ENCODE measurements at regions not wholly inside any gene's neighbourhood (a gene's known extent, or its start where the extent isn't known, plus 50 kb on each side); places are given as distances from the start of the nearest gene placed in this dataset.
"Not testable (repeated sequence)": the region's sequence is repeated elsewhere in the genome, so short reads cannot be mapped to it uniquely, and the experiment has no call there.

DNA sequence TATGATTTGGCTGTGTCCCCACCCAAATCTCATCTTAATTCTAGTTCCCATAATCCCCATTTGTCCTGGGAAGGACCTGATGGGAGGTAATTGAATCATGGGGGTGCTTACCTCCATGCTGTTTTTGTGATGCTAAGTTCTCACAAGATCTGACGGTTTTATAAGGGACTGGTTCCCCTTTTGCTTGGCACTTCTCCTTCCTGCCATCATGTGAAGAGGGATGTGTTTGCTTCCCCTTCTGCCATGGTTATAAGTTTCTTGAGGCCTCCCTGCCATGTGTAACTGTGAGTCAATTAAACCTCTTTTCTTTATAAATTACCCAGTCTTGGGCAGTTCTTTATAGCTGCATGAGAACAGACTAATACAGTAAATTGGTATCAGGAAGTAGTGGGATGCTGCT is 114.1 kb downstream of the ZNF648 start:
- Histone ChIP-seq H3K4me1 (ENCODE audit: insufficient read depth, low read length) (no peaks in the 10 kb centered on the region), H3K36me3 (ENCODE audit: insufficient read depth, low read depth, low read length) (no peaks in the 10 kb centered on the region), H3K9me3 (ENCODE audit: insufficient read depth, low read depth, low read length) (no peaks in the 10 kb centered on the region; the same call in 1 of the 2 replicates), H3K27ac (ENCODE audit: low read length) (no peak overlapping the region), H3K9ac (ENCODE audit: low read depth, low read length) (no peak overlapping the region), H3K4me3 (ENCODE audit: low read length) (no peak overlapping the region), H3K27me3 (ENCODE audit: insufficient read depth, low read length) (no peaks in the 10 kb centered on the region)

DNA sequence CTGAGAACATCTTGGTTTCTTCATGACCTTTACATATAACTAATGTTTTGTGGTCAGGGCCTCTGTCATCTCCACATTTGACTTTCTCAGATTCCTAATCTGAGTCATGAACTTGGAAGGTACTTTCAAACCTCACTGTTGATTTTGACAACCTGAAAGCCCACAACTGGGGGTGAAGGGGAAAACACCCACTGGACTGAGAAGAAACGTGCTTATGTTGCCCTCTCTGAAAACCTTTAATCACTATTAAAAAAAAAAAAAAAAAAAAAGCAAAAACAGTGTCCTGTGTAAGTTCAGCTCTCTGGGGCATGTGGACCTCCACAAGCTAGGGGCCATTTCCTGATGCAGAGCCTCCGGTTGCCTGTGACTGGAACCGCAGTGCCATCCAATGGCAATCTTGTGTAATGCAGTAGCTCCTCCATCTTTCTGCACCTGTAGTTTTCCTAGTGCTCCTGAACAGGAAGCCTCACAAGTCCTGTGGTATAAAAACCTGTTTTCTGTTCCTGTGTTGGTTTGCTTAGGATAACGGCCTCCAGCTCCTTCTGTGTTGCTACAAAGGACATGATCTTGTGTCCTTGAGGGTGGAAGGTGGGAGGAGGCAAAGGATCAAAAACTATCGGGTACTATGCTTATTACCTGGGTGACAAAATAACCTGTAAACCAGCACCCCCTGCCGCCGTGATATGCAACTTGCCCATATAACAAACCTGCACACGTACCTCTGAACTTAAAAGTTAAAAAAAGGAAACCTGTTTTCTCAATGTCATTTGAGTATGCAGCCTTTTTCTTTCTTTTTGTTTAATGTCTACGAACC is 124.5 kb downstream of the ZNF648 start:
- Histone ChIP-seq H3K9ac (ENCODE audit: low read depth, low read length) (no peak overlapping the region), H3K36me3 (ENCODE audit: insufficient read depth, low read depth, low read length) (no peaks in the 10 kb centered on the region), H3K9me3 (ENCODE audit: insufficient read depth, low read depth, low read length) (no peaks in the 10 kb centered on the region), H3K27me3 (ENCODE audit: insufficient read depth, low read length) (no peaks in the 10 kb centered on the region), H3K27ac (ENCODE audit: low read length) (no peak overlapping the region), H3K4me1 (ENCODE audit: insufficient read depth, low read length) (no peaks in the 10 kb centered on the region), H3K4me3 (ENCODE audit: low read length) (no peak overlapping the region)

GRCh38 chr1:181936269-181936668 is 125.2 kb downstream of the ZNF648 start:
- Histone ChIP-seq H3K4me1 (ENCODE audit: insufficient read depth, low read length) (no peaks in the 10 kb centered on the region), H3K9me3 (ENCODE audit: insufficient read depth, low read depth, low read length) (no peaks in the 10 kb centered on the region), H3K27ac (ENCODE audit: low read length) (no peak overlapping the region), H3K9ac (ENCODE audit: low read depth, low read length) (no peak overlapping the region), H3K27me3 (ENCODE audit: insufficient read depth, low read length) (no peaks in the 10 kb centered on the region), H3K36me3 (ENCODE audit: insufficient read depth, low read depth, low read length) (no peaks in the 10 kb centered on the region), H3K4me3 (ENCODE audit: low read length) (no peak overlapping the region)

DNA sequence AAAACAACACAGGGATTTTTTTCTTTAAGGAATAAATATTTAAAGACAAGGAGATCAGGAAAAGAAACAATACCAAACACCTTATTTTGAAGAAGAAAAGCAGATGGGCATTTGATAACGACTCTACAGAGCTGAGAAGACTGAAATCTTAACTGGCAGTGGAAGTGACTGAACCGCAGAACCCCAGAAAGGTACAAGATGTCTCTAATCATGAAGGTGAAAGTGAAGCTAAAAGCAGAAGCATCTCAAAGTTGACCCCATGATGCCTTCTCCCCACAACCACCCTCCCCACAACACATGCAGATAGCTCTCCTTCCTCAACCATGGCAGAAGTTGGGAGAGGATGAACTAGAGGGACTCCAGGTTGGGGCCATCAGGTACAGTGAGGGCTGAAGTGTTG is 129.6 kb downstream of the ZNF648 start:
- H3K36me3 ChIP-seq (ENCODE audit: insufficient read depth, low read depth, low read length): no peaks in the 10 kb centered on the region
- no peak overlapping the region for H3K9ac ChIP-seq (ENCODE audit: low read depth, low read length)
- H3K27ac ChIP-seq (ENCODE audit: low read length): no peak overlapping the region
- no peak overlapping the region for H3K4me3 ChIP-seq (ENCODE audit: low read length)
- no peaks in the 10 kb centered on the region for H3K27me3 ChIP-seq (ENCODE audit: insufficient read depth, low read length)
- H3K4me1 ChIP-seq (ENCODE audit: insufficient read depth, low read length): no peaks in the 10 kb centered on the region
- H3K9me3 ChIP-seq (ENCODE audit: insufficient read depth, low read depth, low read length): no peaks in the 10 kb centered on the region

GRCh38 chr1:181930187-181930586 is 131.3 kb downstream of the ZNF648 start:
- H3K9ac ChIP-seq (ENCODE audit: low read depth, low read length): no peak overlapping the region
- no peaks in the 10 kb centered on the region for H3K36me3 ChIP-seq (ENCODE audit: insufficient read depth, low read depth, low read length)
- H3K27ac ChIP-seq (ENCODE audit: low read length): no peak overlapping the region
- H3K4me1 ChIP-seq (ENCODE audit: insufficient read depth, low read length): no peaks in the 10 kb centered on the region
- H3K27me3 ChIP-seq (ENCODE audit: insufficient read depth, low read length): no peaks in the 10 kb centered on the region
- no peak overlapping the region for H3K4me3 ChIP-seq (ENCODE audit: low read length)
- no peaks in the 10 kb centered on the region for H3K9me3 ChIP-seq (ENCODE audit: insufficient read depth, low read depth, low read length)

DNA sequence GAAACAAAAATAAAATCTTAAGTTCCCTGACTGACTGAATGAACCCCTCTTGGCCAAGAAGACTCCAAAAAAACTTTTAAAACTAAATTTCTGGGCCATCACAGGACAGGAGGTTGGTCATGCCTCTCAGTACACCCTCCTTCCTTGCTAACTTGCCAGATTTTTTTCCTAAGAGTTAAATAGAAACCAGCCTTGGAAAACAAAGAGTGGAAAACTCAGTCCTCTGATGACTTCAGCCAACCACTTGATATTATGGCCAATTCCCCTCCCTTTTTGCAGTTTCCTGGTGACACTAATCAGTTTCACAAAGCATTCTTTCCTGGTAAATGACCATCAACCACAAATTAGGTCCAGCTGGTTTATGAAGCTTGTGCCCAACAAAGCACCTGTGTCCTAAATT is 134.8 kb downstream of the ZNF648 start:
- Histone ChIP-seq H3K9me3 (ENCODE audit: insufficient read depth, low read depth, low read length) (no peaks in the 10 kb centered on the region), H3K4me3 (ENCODE audit: low read length) (no peak overlapping the region), H3K36me3 (ENCODE audit: insufficient read depth, low read depth, low read length) (no peaks in the 10 kb centered on the region), H3K27ac (ENCODE audit: low read length) (no peak overlapping the region), H3K9ac (ENCODE audit: low read depth, low read length) (no peak overlapping the region), H3K27me3 (ENCODE audit: insufficient read depth, low read length) (no peaks in the 10 kb centered on the region), H3K4me1 (ENCODE audit: insufficient read depth, low read length) (no peaks in the 10 kb centered on the region)

DNA sequence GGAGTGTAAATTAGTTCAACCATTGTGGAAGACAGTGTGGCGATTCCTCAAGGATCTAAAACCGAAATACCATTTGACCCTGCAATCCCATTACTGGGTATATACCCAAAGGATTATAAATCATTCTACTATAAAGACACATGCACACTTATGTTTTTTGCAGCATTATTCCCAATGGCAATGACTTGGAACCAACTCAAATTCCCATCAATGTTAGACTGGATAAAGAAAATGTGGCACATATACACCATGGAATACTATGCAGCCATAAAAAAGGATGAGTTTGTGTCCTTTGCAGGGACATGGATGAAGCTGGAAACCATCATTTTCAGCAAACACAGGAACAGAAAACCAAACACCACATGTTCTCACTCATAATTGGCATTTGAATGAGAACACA is 137.5 kb downstream of the ZNF648 start:
- H3K27ac ChIP-seq (ENCODE audit: low read length); H3K36me3 ChIP-seq (ENCODE audit: insufficient read depth, low read depth, low read length); H3K4me3 ChIP-seq (ENCODE audit: low read length); H3K9me3 ChIP-seq (ENCODE audit: insufficient read depth, low read depth, low read length); H3K4me1 ChIP-seq (ENCODE audit: insufficient read depth, low read length); H3K27me3 ChIP-seq (ENCODE audit: insufficient read depth, low read length); H3K9ac ChIP-seq (ENCODE audit: low read depth, low read length): not testable (repeated sequence)

DNA sequence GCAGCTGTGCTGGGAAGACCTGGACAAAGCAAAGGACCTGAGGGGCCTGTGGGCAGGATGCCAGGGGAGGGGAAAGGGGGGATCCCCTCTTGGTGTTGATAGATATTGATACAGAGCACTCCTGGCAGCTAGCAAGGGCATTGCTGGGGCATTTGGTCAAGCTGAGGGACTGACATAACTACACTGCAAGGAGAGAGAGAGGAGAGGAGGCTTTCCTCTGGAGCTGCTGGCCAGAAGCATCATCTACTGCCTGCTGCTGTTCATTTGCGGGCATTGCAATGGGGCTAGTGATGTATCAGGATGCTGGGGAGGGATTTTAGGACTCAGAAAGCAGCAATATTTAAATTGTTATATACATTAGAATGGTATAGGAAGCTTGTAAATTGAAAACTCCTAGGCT is 142.0 kb downstream of the ZNF648 start:
- Histone ChIP-seq H3K36me3 (ENCODE audit: insufficient read depth, low read depth, low read length) (no peaks in the 10 kb centered on the region), H3K4me1 (ENCODE audit: insufficient read depth, low read length) (no peaks in the 10 kb centered on the region), H3K27me3 (ENCODE audit: insufficient read depth, low read length) (no peaks in the 10 kb centered on the region), H3K4me3 (ENCODE audit: low read length) (no peak overlapping the region), H3K9ac (ENCODE audit: low read depth, low read length) (no peak overlapping the region), H3K27ac (ENCODE audit: low read length) (no peak overlapping the region), H3K9me3 (ENCODE audit: insufficient read depth, low read depth, low read length) (no peaks in the 10 kb centered on the region; the same call in 1 of the 2 replicates)

DNA sequence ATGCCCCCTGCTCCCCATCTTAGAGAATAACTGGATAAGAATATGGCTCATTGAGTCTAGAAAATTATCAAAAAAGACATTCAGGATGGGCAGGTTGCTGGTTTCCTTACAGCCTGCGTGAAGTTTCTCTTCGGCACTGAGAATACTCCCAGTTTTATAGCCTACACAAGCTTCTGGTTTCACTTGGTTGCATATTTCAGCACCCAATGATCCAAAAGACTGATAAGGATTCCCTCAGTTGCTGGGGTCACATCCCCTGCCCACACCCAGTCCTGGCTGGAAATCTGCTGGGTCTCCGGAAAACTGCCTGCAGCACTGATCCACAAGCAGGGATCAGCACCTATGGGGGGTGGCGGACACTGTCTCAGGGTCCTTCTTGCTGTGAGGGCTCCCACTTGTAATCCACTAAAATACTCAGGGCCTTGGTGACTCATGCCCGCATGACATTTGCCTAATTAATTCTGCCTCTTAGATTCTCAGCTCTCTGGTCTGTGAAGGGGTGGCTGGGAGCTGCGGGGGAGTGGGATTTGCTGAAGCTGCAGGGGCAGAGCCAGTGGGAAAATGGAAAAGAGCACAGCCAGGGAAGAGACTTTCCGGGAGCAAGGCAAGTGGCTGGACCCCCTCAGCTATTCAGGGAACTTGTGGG is 142.5 kb downstream of the ZNF648 start:
- Histone ChIP-seq H3K4me1 (ENCODE audit: insufficient read depth, low read length) (no peaks in the 10 kb centered on the region), H3K9ac (ENCODE audit: low read depth, low read length) (no peak overlapping the region), H3K36me3 (ENCODE audit: insufficient read depth, low read depth, low read length) (no peaks in the 10 kb centered on the region), H3K27me3 (ENCODE audit: insufficient read depth, low read length) (no peaks in the 10 kb centered on the region), H3K4me3 (ENCODE audit: low read length) (no peak overlapping the region), H3K27ac (ENCODE audit: low read length) (no peak overlapping the region), H3K9me3 (ENCODE audit: insufficient read depth, low read depth, low read length) (no peaks in the 10 kb centered on the region; the same call in 1 of the 2 replicates)

DNA sequence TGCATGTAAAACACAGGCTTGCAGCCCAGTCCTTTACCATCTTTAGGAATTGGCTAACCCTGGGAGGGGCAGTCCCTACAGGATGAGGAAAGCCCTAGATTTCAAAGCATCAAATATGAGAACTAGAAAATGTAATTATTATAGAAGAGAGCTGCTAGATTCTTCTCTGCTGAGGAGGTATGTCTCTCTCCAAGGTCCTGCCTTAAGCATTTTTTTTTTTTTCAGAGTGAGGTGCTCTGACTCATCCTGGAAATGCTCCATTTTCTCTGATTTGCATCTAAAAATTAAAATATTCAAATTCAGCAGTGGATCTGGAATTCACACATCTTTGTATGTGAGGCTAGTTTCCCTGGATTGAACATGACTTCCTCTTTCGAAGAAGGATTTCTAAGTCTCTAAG is 149.8 kb downstream of the ZNF648 start:
- Histone ChIP-seq H3K27ac (ENCODE audit: low read length) (no peak overlapping the region), H3K4me1 (ENCODE audit: insufficient read depth, low read length) (no peaks in the 10 kb centered on the region), H3K4me3 (ENCODE audit: low read length) (no peak overlapping the region), H3K9ac (ENCODE audit: low read depth, low read length) (no peak overlapping the region), H3K9me3 (ENCODE audit: insufficient read depth, low read depth, low read length) (no peaks in the 10 kb centered on the region), H3K27me3 (ENCODE audit: insufficient read depth, low read length) (no peaks in the 10 kb centered on the region), H3K36me3 (ENCODE audit: insufficient read depth, low read depth, low read length) (no peaks in the 10 kb centered on the region)

DNA sequence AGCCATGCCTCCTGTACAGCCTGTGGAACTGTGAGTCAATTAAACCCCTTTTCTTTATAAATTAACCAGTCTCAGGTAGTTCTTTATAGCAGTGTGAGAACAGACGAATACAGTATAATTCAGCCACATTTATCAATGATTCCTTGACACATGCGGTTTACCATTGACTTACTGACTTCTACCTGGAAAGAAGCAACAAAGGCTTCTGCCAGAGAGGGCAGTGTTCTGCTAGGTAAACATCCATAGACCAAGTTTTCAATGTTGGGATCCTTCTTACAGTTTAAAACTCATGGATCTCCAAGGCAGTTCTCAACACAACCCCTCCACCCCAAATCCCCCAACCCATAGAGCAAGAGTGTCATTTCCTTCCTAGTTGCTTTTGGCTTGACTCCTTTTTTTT is 150.6 kb downstream of the ZNF648 start:
- Histone ChIP-seq H3K4me3 (ENCODE audit: low read length) (no peak overlapping the region), H3K27ac (ENCODE audit: low read length) (no peak overlapping the region), H3K4me1 (ENCODE audit: insufficient read depth, low read length) (no peaks in the 10 kb centered on the region), H3K36me3 (ENCODE audit: insufficient read depth, low read depth, low read length) (no peaks in the 10 kb centered on the region), H3K27me3 (ENCODE audit: insufficient read depth, low read length) (no peaks in the 10 kb centered on the region), H3K9ac (ENCODE audit: low read depth, low read length) (no peak overlapping the region), H3K9me3 (ENCODE audit: insufficient read depth, low read depth, low read length) (no peaks in the 10 kb centered on the region)

DNA sequence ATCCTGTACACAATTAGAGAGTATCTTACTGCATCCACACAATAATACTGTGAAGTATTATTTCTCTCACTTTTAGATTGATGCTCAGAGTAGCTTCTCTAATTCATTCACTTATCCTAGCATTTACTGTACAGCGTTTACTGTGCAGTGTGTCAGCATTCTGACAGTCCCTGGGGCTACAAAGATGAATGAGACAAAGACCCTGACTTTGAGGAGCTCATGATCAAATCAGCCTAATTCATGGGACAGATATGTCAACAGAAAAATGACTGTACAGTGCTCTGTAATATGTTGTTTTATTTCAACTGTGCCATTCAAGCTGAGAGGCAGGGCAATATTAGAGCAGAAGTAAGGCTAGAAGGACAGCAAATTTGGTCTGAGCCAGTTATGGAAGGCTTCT is 152.5 kb downstream of the ZNF648 start:
- Histone ChIP-seq H3K4me1 (ENCODE audit: insufficient read depth, low read length) (no peaks in the 10 kb centered on the region), H3K36me3 (ENCODE audit: insufficient read depth, low read depth, low read length) (no peaks in the 10 kb centered on the region), H3K4me3 (ENCODE audit: low read length) (no peak overlapping the region), H3K9me3 (ENCODE audit: insufficient read depth, low read depth, low read length) (no peaks in the 10 kb centered on the region), H3K27me3 (ENCODE audit: insufficient read depth, low read length) (no peaks in the 10 kb centered on the region), H3K27ac (ENCODE audit: low read length) (no peak overlapping the region), H3K9ac (ENCODE audit: low read depth, low read length) (no peak overlapping the region)

Measured in iPS-20b (cell line).